Uterus (tissue), 3 donors: ENCODE measurements at regions not wholly inside any gene's neighbourhood (a gene's known extent, or its start where the extent isn't known, plus 50 kb on each side); places are given as distances from the start of the nearest gene placed in this dataset.
"Not testable (repeated sequence)": the region's sequence is repeated elsewhere in the genome, so short reads cannot be mapped to it uniquely, and the experiment has no call there.

Source experiments
- DNase-seq, 2 donors: peaks; one replicate each; pipeline ENCODE4 v3.0.0-alpha.2; 2019 to 2020
- H3K27ac ChIP-seq, 2 donors: fragments of 200-600 bp; sonication (generic); 1 replicate in 1 of 2; 2 replicates in 1 of 2; pipeline ENCODE4 v1.5.1; 2016 to 2018
- H3K27me3 ChIP-seq, 2 donors: fragments of 200-600 bp; sonication (generic); one replicate each; pipeline ENCODE4 v1.5.1; 2018 to 2019; ENCODE audit warnings: control low read depth in 1 of 2
- H3K36me3 ChIP-seq, 2 donors: fragments of 200-600 bp; sonication (generic); one replicate each; pipeline ENCODE4 v1.5.1; 2019; ENCODE audit warnings: control low read depth in 1 of 2
- H3K4me1 ChIP-seq, 2 donors: fragments of 200-600 bp; sonication (generic); one replicate each; pipeline ENCODE4 v1.5.1; 2018 to 2019; ENCODE audit warnings: control low read depth in 1 of 2
- H3K4me3 ChIP-seq, 2 donors: fragments of 200-600 bp; sonication (generic); 1 replicate in 1 of 2; 2 replicates in 1 of 2; pipeline ENCODE4 v1.5.1; 2018 to 2019; ENCODE audit warnings: mild to moderate bottlenecking in 1 of 2
- H3K9me3 ChIP-seq, 2 donors: fragments of 200-600 bp; sonication (generic); one replicate each; pipeline ENCODE4 v1.5.1; 2019; ENCODE audit warnings: control low read depth in 1 of 2
- POLR2A ChIP-seq, 2 donors: fragments of 450-650 bp; IDR thresholded peaks; one replicate each; pipeline ENCODE4 v1.6.1; 2016; ENCODE audit warnings: antibody characterized with exemption in 2 of 2, mild to moderate bottlenecking in 1 of 2, moderate library complexity in 1 of 2
- intact Hi-C: fragments of 100-400 bp; cut with DNase I; formaldehyde crosslinking; loops from one replicate; pipeline ENCODE4 v1.15.1; 2023; ENCODE audit warnings: low total_unique reads
- TF ChIP-seq, protein P1 (sequence below), 4 experiments: fragments of 200-600 bp in 2 of 4; fragments of 450-650 bp in 2 of 4; sonication (generic) in 2 of 4; IDR thresholded peaks; one replicate each; pipeline ENCODE4 v1.5.1; 2016 to 2019; ENCODE audit warnings: antibody characterized with exemption in 4 of 4, mild to moderate bottlenecking in 2 of 4, moderate library complexity in 1 of 4
- donor health status: DM: yes; HTN: yes; CAD: no.

DNA sequence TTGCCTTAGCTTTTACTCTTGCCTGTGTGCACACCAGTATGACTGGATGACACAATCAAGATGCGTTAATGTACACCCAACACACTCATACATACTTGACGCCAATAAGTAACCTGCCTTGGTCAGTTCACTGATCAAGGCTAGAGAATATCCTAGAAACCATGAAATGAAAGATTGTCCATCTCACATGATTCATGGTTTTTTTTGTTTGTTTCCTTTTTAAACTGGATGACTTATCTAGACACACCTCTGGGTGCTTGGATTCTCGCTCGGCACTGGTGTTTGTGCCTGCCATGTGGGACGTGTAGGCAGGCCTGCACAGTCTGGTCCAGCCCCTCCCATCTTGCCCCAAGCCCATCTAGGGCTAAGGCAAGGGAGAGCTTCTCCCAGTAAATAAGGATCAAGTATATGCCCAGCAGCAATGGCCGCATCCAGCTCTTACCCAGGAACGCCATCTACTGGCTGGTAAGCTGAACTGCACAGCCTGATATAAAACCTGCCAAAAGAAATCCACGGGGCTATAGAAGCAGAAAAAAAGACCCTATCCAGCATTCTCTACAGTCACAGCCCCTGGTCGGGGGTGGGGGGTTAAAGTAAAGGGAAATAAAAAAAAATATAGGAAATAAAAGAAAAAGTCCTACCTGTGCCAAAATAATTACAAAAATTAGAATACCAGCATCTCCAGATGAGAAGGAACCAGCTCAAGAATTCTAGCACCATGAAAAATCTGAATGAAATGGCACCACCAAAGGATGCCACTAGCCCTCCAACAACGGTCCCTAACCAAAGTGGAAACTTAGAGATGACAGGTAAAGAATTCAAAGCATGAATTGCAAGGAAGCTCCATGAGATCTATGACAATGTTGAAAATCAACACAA is 73.3 kb downstream of the OTOR start:
- Histone ChIP-seq H3K36me3 (no peaks in the 10 kb centered on the region), H3K9me3 (no peaks in the 10 kb centered on the region), H3K4me3 (no peak overlapping the region), H3K4me1 (no peaks in the 10 kb centered on the region), H3K27me3 (no peaks in the 10 kb centered on the region), H3K27ac (no peak overlapping the region)
- DNase-seq = no peak
- intact Hi-C loops = no loop called here
- no peak for TF ChIP-seq POLR2A (IDR thresholded peaks at IDR 0.05)
- TF ChIP-seq, protein P1, sequence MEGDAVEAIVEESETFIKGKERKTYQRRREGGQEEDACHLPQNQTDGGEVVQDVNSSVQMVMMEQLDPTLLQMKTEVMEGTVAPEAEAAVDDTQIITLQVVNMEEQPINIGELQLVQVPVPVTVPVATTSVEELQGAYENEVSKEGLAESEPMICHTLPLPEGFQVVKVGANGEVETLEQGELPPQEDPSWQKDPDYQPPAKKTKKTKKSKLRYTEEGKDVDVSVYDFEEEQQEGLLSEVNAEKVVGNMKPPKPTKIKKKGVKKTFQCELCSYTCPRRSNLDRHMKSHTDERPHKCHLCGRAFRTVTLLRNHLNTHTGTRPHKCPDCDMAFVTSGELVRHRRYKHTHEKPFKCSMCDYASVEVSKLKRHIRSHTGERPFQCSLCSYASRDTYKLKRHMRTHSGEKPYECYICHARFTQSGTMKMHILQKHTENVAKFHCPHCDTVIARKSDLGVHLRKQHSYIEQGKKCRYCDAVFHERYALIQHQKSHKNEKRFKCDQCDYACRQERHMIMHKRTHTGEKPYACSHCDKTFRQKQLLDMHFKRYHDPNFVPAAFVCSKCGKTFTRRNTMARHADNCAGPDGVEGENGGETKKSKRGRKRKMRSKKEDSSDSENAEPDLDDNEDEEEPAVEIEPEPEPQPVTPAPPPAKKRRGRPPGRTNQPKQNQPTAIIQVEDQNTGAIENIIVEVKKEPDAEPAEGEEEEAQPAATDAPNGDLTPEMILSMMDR (IDR thresholded peaks at IDR 0.05) = peak in 2 of 4 experiments; percentile 26 to 31

GRCh38 chr20:16824664-16825063 is 76.5 kb downstream of the OTOR start:
- intact Hi-C loops = no loop called here

GRCh38 chr20:16828666-16829305 is 80.6 kb downstream of the OTOR start:
- Histone ChIP-seq H3K4me3 (no peak overlapping the region), H3K9me3 (no peaks in the 10 kb centered on the region), H3K27me3 (no peaks in the 10 kb centered on the region), H3K4me1 (no peaks in the 10 kb centered on the region), H3K36me3 (no peaks in the 10 kb centered on the region), H3K27ac (no peak overlapping the region)
- TF ChIP-seq, protein P1 (IDR thresholded peaks at IDR 0.05) = no peak
- TF ChIP-seq POLR2A (IDR thresholded peaks at IDR 0.05) = no peak
- DNase-seq = no peak
- intact Hi-C loops = no loop called here

More at GRCh38 chr20:16824664-16825063, 76.5 kb downstream of the OTOR start:
- Histone ChIP-seq H3K27ac (no peak overlapping the region), H3K4me1 (no peaks in the 10 kb centered on the region), H3K36me3 (no peaks in the 10 kb centered on the region), H3K9me3 (no peaks in the 10 kb centered on the region), H3K27me3 (no peaks in the 10 kb centered on the region), H3K4me3 (no peak overlapping the region)
- TF ChIP-seq, protein P1 (IDR thresholded peaks at IDR 0.05) = no peak
- TF ChIP-seq POLR2A (IDR thresholded peaks at IDR 0.05) = no peak
- no peak for DNase-seq

DNA sequence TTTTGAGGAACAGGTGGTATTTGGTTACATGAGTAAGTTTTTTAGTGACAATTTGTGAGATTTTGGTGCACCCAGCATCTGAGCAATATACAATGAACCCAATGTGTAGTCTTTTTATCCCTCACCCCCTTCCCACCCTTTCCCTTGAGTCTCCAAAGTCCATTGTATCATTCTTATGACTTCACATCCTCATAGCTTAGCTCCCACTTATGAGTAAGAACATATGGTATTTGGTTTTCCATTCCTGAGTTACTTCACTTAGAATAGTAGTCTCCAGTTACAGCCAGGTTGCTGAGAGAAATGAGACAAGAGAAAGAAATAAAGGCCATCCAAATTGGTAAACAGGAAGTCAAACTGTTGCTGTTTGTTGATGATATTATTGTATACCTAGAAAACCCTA is 87.5 kb downstream of the OTOR start:
- H3K36me3 ChIP-seq, H3K27me3 ChIP-seq, H3K4me1 ChIP-seq, DNase-seq, H3K4me3 ChIP-seq, H3K9me3 ChIP-seq, H3K27ac ChIP-seq, intact Hi-C loops: not testable (repeated sequence)

- H3K4me3 ChIP-seq = no peak overlapping the region
- no peaks in the 10 kb centered on the region for H3K9me3 ChIP-seq
- TF ChIP-seq POLR2A (IDR thresholded peaks at IDR 0.05) = no peak
- TF ChIP-seq, protein P1 (IDR thresholded peaks at IDR 0.05) = no peak
- H3K36me3 ChIP-seq = no peaks in the 10 kb centered on the region
- no peaks in the 10 kb centered on the region for H3K27me3 ChIP-seq
- no peak for DNase-seq
- no peak overlapping the region for H3K27ac ChIP-seq
- no peaks in the 10 kb centered on the region for H3K4me1 ChIP-seq
- intact Hi-C loops = no loop called here
Observed at GRCh38 chr20:16842486-16843120, 94.4 kb downstream of the OTOR start.
